ENCODE measurements at regions not wholly inside any gene's neighbourhood (a gene's known extent, or its start where the extent isn't known, plus 50 kb on each side); places are given as distances from the start of the nearest gene placed in this dataset.
A peak's percentile ranks its signal among the peaks of the same experiment; 100 is the strongest.
"Not testable (repeated sequence)": the region's sequence is repeated elsewhere in the genome, so short reads cannot be mapped to it uniquely, and the experiment has no call there.

- DNase-seq, result peak; percentile 80
Observed at GRCh38 chr6:63441266-63441956, 121.6 kb upstream of the LGSN start.

DNA sequence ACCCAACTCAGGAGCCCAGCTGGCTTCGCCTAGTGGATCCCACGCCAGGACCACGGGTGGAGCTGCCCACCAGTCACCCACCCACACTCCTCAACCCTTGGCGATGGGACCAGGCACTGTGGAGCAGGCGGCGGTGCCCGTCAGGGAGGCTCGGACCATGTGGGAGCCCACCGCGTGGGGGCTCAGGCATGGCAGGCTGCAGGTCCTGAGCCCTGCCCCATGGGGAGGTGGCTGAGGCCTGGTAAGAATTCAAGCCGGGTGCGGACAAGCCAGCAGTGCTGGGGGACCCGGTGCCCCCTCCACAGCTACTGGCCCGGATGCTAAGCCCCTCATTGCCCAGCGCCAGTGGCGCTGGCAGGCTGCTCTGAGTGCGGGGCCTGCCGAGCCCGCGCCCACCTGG lies 123.1 kb upstream of the LGSN start:
- no peak for DNase-seq

GRCh38 chr6:63444768-63445167 lies 125.0 kb upstream of the LGSN start:
- DNase-seq, result no peak

GRCh38 chr6:63446405-63446804 lies 125.9 kb upstream of the LOC128125822 start:
- no peak for DNase-seq

- DNase-seq, result no peak
Observed at GRCh38 chr6:63447134-63447533, 125.1 kb upstream of the LOC128125822 start.

DNA sequence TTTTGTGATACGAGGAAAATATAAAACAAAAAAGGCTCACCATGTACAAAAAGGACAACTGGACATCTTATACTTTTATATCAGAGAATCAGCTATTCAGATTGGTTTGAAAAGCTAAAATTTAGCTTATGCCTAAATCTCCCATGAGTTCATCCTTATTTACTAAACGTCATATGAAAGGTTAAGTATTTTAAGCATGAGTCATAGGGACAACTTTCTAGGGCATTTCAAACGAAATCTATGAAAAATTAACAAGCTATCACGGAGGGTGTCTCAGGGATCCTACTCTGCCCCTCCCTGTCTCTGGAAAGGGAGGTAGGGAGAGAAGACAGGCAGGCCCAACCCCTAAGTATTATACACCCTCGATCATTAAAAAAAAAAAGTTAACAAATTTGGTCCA lies 124.1 kb upstream of the LOC128125822 start:
- DNase-seq, result no peak

DNA sequence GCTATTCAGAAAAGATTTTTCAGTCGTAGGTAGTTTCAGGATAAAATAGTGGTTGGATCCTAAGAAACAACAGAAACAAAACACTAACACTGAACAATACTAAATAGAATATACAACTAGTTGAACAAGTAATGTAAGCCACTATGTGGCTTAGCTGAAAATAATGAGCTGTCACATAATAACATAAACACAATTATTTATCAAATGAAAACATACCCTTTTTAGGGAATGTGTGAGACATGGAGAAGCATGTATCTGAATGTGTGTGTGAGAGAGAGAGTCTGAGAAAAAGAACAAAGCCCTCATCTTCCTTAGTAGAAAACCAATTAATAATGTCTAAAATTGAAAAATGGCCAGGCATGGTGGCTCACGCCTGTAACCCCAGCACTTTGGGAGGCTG lies 122.6 kb upstream of the LOC128125822 start:
- DNase-seq, result no peak

DNA sequence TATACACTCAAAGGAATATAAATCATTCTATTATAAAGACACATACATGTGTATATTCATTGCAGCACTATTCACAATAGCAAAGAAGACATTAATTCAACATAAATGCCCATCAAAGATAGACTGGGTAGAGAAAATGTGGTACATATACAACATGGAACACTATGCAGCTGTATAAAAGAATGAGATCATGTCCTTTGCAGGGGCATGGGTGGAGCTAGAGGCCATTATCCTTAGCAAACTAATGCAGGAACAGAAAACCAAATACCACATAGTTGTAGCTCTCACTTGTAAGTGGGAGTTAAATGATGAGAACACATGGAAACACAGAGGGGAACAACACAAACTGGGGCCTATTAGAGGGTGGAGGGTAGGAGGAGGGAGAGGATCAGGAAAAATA lies 121.0 kb upstream of the LOC128125822 start:
- no peak for DNase-seq

GRCh38 chr6:63452125-63452524 lies 120.2 kb upstream of the LOC128125822 start:
- no peak for DNase-seq

DNA sequence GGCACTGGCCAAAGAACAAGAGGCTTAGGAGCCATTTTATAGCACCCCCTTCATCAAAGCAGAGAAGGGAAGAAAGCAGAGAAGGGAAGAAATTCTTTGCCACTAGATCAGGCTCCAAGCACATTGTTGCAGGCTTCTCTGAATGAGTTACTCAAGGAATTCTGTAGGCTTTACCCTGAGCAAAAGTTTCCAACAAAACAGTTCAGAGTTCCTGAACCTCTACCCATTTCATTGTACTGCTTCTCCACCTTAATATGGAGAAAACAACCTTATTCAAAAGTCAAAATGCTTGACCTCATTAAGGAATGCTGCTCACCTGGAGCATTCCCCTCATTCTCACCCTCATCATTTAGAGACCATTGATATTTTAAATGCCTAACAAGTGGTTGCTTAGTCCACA lies 115.5 kb upstream of the LOC128125822 start:
- no peak for DNase-seq

- no peak for DNase-seq
Observed at GRCh38 chr6:63458480-63459115, 113.7 kb upstream of the LOC128125822 start.

DNA sequence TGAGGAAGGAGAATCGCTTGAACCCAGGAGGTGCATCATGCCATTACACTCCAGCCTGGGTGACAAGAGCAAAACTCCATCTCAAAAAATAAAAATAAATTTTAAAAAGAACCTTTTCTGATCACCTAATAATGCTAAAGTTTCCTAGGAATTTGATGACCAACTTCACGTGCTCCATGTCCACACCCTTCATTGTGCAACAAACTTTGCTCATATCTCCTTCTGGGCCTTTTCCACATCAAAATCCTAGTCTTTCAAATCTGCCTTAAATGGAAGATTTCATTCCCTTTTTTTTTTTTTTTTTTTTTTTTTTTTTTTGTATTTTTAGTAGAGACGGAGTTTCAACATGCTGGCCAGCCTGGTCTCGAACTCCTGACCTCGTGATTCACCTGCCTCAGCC lies 112.5 kb upstream of the LOC128125822 start:
- no peak for DNase-seq

DNA sequence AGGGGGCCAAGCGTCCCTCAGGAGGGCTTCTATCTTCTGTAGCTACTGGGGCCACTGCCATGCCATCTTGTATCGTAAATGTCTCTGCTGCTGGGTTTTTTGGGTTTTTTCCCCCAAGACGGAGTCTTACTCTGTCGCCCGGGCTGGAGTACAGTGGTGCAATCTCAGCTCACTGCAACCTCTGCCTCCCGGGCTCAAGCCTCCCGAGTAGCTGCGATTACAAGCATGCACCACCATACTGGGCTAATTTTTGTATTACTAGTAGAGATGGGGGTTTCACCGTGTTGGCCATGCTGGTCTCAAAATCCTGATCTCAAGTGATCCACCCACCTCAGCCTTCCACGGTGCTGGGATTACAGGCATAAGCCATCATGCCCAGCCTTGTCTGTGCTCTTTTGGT lies 111.3 kb upstream of the LOC128125822 start:
- no peak for DNase-seq

- no peak for DNase-seq
Observed at GRCh38 chr6:63464060-63464459, 108.2 kb upstream of the LOC128125822 start.

DNA sequence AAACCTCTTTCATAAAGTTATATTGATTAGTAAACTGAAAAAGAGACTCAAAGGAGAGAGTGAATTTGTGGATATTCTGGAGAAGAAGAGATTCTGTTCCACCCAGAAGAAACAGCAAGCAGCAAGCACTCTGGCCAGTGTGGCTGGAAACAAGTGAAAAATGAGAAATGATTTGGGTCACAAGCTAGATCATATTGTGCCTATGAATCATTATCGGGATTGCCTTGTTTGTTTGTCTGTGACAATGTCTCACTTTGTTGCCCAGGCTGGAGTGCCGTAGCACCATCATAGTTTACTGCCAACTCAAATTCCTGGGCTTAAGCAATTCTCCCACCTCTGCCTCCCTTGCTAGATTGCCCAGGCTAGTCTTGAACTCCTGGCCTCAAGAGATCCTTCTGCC lies 106.5 kb upstream of the LOC128125822 start:
- DNase-seq, result no peak

GRCh38 chr6:63466242-63466733 lies 106.0 kb upstream of the LOC128125822 start:
- no peak for DNase-seq

- no peak for DNase-seq
Observed at GRCh38 chr6:63467247-63467954, 104.9 kb upstream of the LOC128125822 start.

DNA sequence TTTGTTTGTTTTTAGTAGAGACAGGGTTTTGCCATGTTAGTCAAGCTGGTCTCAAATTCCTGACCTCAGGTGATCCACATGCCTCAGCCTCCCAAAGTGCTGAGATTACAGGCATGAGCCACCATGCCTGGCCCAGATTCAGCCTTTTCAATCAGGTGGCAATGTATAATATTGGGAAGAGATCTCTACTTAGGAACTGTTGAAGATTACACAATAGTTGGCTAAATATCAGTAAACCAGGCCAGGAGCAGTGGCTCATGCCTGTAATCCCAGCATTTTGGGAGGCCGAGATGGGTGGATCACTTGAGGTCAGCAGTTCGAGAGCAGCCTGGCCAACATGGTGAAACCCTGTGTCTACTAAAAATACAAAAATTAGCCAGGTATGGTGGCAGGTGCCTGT lies 101.1 kb upstream of the LOC128125822 start:
- not testable (repeated sequence) for DNase-seq

DNA sequence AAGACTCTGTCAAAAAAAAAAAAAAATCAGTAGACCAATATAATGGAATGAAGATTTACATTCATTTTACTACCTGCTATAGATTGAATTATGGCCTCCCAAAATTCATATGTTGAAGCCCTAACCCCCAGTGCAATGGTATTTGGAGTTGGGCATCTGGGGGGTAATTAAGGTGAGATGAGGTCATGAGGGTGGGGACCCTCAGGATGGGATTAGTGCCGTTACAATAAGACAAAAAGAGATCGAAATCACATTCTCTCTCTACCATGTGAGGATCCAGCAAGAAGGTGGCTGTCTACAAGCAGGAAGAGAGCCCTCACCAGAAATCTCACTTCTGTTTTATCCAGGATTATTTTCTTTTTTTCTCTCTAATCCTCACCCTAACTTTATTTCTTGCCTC lies 100.6 kb upstream of the LOC128125822 start:
- DNase-seq, result no peak

DNA sequence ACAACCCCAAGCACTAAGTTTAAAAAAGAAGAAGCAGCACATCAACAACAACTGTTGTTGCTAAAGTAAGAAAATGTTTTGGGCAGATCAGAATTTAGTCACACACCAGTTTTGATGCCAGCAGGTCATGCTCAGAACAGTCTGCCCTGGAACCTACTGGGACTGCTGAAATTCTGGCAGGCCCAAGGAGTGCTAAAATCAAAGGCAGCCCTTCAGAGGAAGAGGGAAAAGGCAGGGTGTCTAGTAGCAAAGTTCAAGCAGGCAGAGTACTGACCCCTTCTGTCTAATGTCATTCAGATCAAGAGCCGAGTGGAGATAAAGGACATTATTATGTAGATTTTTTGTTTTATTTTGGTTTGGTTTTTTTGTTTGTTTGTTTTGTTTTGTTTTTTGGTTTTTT lies 96.6 kb upstream of the LOC128125822 start:
- no peak for DNase-seq

DNA sequence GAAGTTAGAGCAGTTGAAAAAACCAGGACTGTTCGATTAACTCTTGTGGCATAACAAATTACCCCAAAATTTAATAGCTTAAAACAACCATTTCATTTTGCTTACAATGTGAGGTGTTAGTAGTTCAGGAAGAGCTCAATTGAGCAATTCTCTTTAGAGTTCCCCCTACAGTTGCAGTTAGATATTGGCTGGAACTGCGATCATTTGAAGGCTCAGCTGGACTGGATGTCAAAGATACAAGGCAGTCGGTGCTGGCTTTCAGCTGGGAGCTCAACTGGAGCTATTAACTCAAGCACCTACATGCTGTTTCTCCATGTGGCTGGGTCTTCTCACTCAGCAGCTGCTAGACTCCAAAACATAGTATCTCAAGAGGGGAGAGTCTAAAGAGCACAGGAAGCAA lies 96.0 kb upstream of the LOC128125822 start:
- DNase-seq, result no peak

DNA sequence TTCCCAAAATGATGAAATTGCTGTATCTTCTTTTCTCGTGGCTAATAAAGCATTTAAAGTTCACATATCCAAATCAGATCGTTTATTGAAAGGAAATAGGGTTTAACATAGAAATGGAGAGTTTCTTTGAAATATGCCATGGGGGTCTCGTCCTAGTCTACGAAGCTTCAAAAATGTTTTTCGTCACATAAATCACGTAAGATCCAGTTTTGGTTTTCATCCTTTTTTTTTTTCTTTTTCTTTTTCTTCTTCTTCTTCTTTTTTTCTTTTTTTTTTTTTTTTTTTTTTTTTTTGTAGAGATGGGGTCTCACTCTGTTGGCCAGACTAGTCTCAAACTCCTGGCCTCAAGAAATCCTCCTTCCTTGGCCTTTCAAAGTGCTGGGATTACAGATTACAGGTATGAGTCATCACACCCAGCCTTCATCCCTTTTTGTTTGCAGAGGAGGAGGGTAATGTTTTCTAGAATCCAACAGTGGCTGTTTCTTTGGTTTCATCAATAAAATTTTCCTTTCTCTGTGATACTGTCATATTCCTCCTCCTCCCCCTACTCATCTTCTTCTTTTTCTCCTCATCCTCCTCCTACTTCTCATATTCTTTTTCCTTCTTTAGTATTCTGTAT lies 94.7 kb upstream of the LOC128125822 start:
- DNase-seq, result no peak

GRCh38 chr6:63478734-63479133 lies 93.5 kb upstream of the LOC128125822 start:
- DNase-seq, result no peak

- no peak for DNase-seq
Observed at GRCh38 chr6:63486196-63486595, 86.1 kb upstream of the LOC128125822 start.
